H1 (cell line): ENCODE measurements at regions not wholly inside any gene's neighbourhood (a gene's known extent, or its start where the extent isn't known, plus 50 kb on each side); places are given as distances from the start of the nearest gene placed in this dataset.
A peak's percentile ranks its signal among the peaks of the same experiment; 100 is the strongest.

Experiments
- CTCF ChIA-PET: fragments of 300-600 bp; sonication (Branson Sonifier 250); formaldehyde crosslinking; loops from one replicate; lab custom pipeline; 2021; ENCODE audit not compliant: partially characterized antibody; lab: Charles Lee
- POLR2A ChIA-PET: fragments of 300-600 bp; sonication (Branson Sonifier 250); formaldehyde crosslinking; loops from one replicate; lab custom pipeline; 2021; ENCODE audit warnings: inconsistent platforms; ENCODE audit not compliant: partially characterized antibody; lab: Charles Lee
- DNase-seq, 2 experiments: peaks; one replicate each; pipeline versions ENCODE4 v3.0.0 to v3.0.0-alpha.2; 2010 to 2022; ENCODE audit warnings: low spot score in 2 of 2, low read depth in 1 of 2, mixed read lengths in 1 of 2
- FAIRE-seq: peaks from 2 replicates; lab custom pipeline; 2011; peaks lifted over from hg19 to GRCh38; lab: Jason Lieb, UNC
- H2AFZ ChIP-seq: 2 replicates; pipeline ENCODE4 v1.8.1; 2012; ENCODE audit warnings: low read length, inconsistent platforms
- H2AK5ac ChIP-seq: 2 replicates; pipeline ENCODE4 v1.6.1; 2013; ENCODE audit warnings: low read depth, low read length
- H2BK120ac ChIP-seq: replicated peaks from 2 replicates; pipeline ENCODE3; 2013; ENCODE audit warnings: low read depth, low read length, inconsistent platforms
- H2BK12ac ChIP-seq: 2 replicates; pipeline ENCODE4 v1.6.1; 2013; ENCODE audit warnings: low read depth, low read length
- H2BK15ac ChIP-seq: 2 replicates; pipeline ENCODE4 v1.6.1; 2013; ENCODE audit warnings: low read length
- H2BK20ac ChIP-seq: 2 replicates; pipeline ENCODE4 v1.6.1; 2013; ENCODE audit warnings: low read length
- H2BK5ac ChIP-seq: 2 replicates; pipeline ENCODE4 v1.6.1; 2013; ENCODE audit warnings: low read depth, low read length
- H3K14ac ChIP-seq: 2 replicates; pipeline ENCODE4 v1.6.1; 2013; ENCODE audit warnings: inconsistent platforms; ENCODE audit not compliant: insufficient read length
- H3K18ac ChIP-seq: 2 replicates; pipeline ENCODE4 v1.6.1; 2013; ENCODE audit warnings: low read length; ENCODE audit errors: extremely low read depth
- H3K23ac ChIP-seq: 2 replicates; pipeline ENCODE4 v1.6.1; 2013; ENCODE audit warnings: inconsistent platforms; ENCODE audit not compliant: insufficient read length
- H3K23me2 ChIP-seq: 2 replicates; pipeline ENCODE4 v1.6.1; 2013; ENCODE audit warnings: low read depth, low read length
- H3K27ac ChIP-seq: 2 replicates; pipeline ENCODE4 v1.6.1; 2011; ENCODE audit warnings: low read depth, low read length, inconsistent platforms
- H3K27me3 ChIP-seq, 4 experiments: replicated peaks in 1 of 4; 1 replicate in 1 of 4; 2 replicates in 3 of 4; pipeline versions ENCODE4 v1.6.1 to v1.8.1; 2011 to 2013; ENCODE audit warnings: low read length in 3 of 4, mild to moderate bottlenecking in 3 of 4, inconsistent platforms in 2 of 4, mixed read lengths in 2 of 4, moderate library complexity in 1 of 4; ENCODE audit not compliant: control insufficient read depth in 3 of 4, insufficient read depth in 3 of 4; ENCODE audit errors: extremely low read depth in 1 of 4
- H3K36me3 ChIP-seq, 4 experiments: 2 replicates each; pipeline versions ENCODE4 v1.6.1 to v1.8.1; 2011 to 2013; ENCODE audit warnings: mild to moderate bottlenecking in 4 of 4, low read length in 3 of 4, moderate library complexity in 2 of 4, control low read depth in 1 of 4, inconsistent platforms in 1 of 4; ENCODE audit not compliant: insufficient read depth in 4 of 4, control insufficient read depth in 2 of 4
- H3K4ac ChIP-seq: replicated peaks from 2 replicates; pipeline ENCODE3; 2013; ENCODE audit warnings: low read length, low read depth, mixed read lengths, inconsistent platforms; ENCODE audit not compliant: insufficient read length
- H3K4me1 ChIP-seq, 4 experiments: replicated peaks in 1 of 4; 1 replicate in 1 of 4; 2 replicates in 3 of 4; pipeline versions ENCODE4 v1.6.1 to v1.8.1; 2011 to 2013; ENCODE audit warnings: low read length in 3 of 4, inconsistent platforms in 2 of 4, mixed read lengths in 1 of 4; ENCODE audit not compliant: insufficient read depth in 4 of 4, control insufficient read depth in 3 of 4
- H3K4me2 ChIP-seq, 2 experiments: 2 replicates each; pipeline versions ENCODE4 v1.6.1 to v1.8.1; 2011 to 2013; ENCODE audit warnings: low read depth in 2 of 2, low read length in 2 of 2, control low read depth in 1 of 2, inconsistent platforms in 1 of 2, mild to moderate bottlenecking in 1 of 2; ENCODE audit not compliant: insufficient read depth in 1 of 2
- H3K4me3 ChIP-seq, 4 experiments: fragments of 200-600, 300-600 bp in 1 of 4; sonication (generic), shearing (Covaris generic), sonication (Bioruptor Twin) in 1 of 4; 2 replicates each; pipeline versions ENCODE4 v1.5.1 to v1.8.1; 2011 to 2016; ENCODE audit warnings: low read length in 4 of 4, low read depth in 3 of 4, control low read depth in 2 of 4, inconsistent platforms in 2 of 4, mild to moderate bottlenecking in 2 of 4, mixed read lengths in 1 of 4, moderate library complexity in 1 of 4; ENCODE audit not compliant: insufficient read depth in 2 of 4; ENCODE audit errors: extremely low read depth in 1 of 4
- H3K56ac ChIP-seq: replicated peaks from 2 replicates; pipeline ENCODE3; 2013; ENCODE audit warnings: low read depth, mild to moderate bottlenecking, mixed read lengths, low read length, inconsistent platforms; ENCODE audit not compliant: insufficient read length
- H3K79me1 ChIP-seq: 2 replicates; pipeline ENCODE4 v1.6.1; 2013; ENCODE audit warnings: low read depth, low read length, control low read depth
- H3K79me2 ChIP-seq, 2 experiments: 2 replicates each; pipeline versions ENCODE4 v1.6.1 to v1.8.1; 2012 to 2013; ENCODE audit warnings: low read length in 2 of 2, mild to moderate bottlenecking in 2 of 2, inconsistent platforms in 1 of 2; ENCODE audit not compliant: insufficient read depth in 2 of 2, control insufficient read depth in 1 of 2
- H3K9ac ChIP-seq, 4 experiments: replicated peaks in 1 of 4; 1 replicate in 1 of 4; 2 replicates in 3 of 4; pipeline versions ENCODE4 v1.6.1 to v1.8.1; 2011 to 2013; ENCODE audit warnings: low read depth in 3 of 4, low read length in 3 of 4, control low read depth in 2 of 4, mild to moderate bottlenecking in 2 of 4, moderate library complexity in 2 of 4, inconsistent platforms in 1 of 4; ENCODE audit errors: extremely low read depth in 1 of 4
- H3K9me3 ChIP-seq, 2 experiments: 2 replicates each; pipeline versions ENCODE4 v1.6.1 to v1.8.1; 2012 to 2013; ENCODE audit warnings: mild to moderate bottlenecking in 2 of 2, moderate library complexity in 2 of 2, control low read depth in 1 of 2, inconsistent platforms in 1 of 2, low read depth in 1 of 2, low read length in 1 of 2, mixed read lengths in 1 of 2; ENCODE audit not compliant: insufficient read depth in 2 of 2
- H4K20me1 ChIP-seq, 2 experiments: replicated peaks in 1 of 2; 2 replicates each; pipeline versions ENCODE3 to v1.8.1; 2011 to 2013; ENCODE audit warnings: inconsistent platforms in 2 of 2, low read length in 2 of 2, mild to moderate bottlenecking in 1 of 2; ENCODE audit not compliant: insufficient read depth in 2 of 2, control insufficient read depth in 1 of 2
- H4K5ac ChIP-seq: 2 replicates; pipeline ENCODE4 v1.6.1; 2013; ENCODE audit warnings: low read length, low read depth, mixed read lengths, inconsistent platforms; ENCODE audit not compliant: insufficient read length
- H4K8ac ChIP-seq: 2 replicates; pipeline ENCODE4 v1.8.0; 2013; ENCODE audit warnings: mild to moderate bottlenecking, moderate library complexity, low read length, inconsistent platforms; ENCODE audit not compliant: insufficient read depth; ENCODE audit errors: extremely low read depth
- H4K91ac ChIP-seq: replicated peaks from 2 replicates; pipeline ENCODE3; 2013; ENCODE audit warnings: low read length, mixed read lengths, inconsistent platforms; ENCODE audit not compliant: insufficient read length
- CREB1 ChIP-seq: IDR thresholded peaks from 2 replicates; pipeline ENCODE4 v1.6.1; 2012; ENCODE audit warnings: inconsistent platforms
- EZH2 ChIP-seq: fragments of 200-600 bp; sonication (generic); IDR thresholded peaks from 2 replicates; pipeline ENCODE4 v1.7.1; 2012; ENCODE audit warnings: low read depth, mild to moderate bottlenecking, moderate library complexity, low read length, inconsistent platforms; ENCODE audit not compliant: severe bottlenecking
- GTF2F1 ChIP-seq: IDR thresholded peaks from 2 replicates; pipeline ENCODE4 v1.6.1; 2012; ENCODE audit warnings: low read depth, low read length, improper control_type of control experiment, borderline replicate concordance
- HDAC2 ChIP-seq, 2 experiments: fragments of 300-600 bp in 1 of 2; sonication (generic) in 1 of 2; IDR thresholded peaks; 2 replicates each; pipeline ENCODE4 v1.6.1; 2011 to 2012; ENCODE audit warnings: low read depth in 2 of 2, low read length in 2 of 2, mild to moderate bottlenecking in 2 of 2, moderate library complexity in 2 of 2, borderline replicate concordance in 1 of 2, inconsistent platforms in 1 of 2
- KDM4A ChIP-seq: IDR thresholded peaks from one replicate; pipeline ENCODE4 v1.7.1; 2012; ENCODE audit warnings: low read depth, mild to moderate bottlenecking, moderate library complexity, low read length, inconsistent platforms; ENCODE audit not compliant: severe bottlenecking
- KDM5A ChIP-seq: fragments of 200-600 bp; IDR thresholded peaks from 2 replicates; pipeline ENCODE4 v1.7.1; 2012; ENCODE audit warnings: mild to moderate bottlenecking, low read length, inconsistent platforms, mixed read lengths
- SAP30 ChIP-seq: fragments of 300-600 bp; sonication (generic); IDR thresholded peaks from 2 replicates; pipeline ENCODE4 v1.7.1; 2012; ENCODE audit warnings: low read length, moderate library complexity, mild to moderate bottlenecking, inconsistent platforms; ENCODE audit not compliant: insufficient read depth, insufficient replicate concordance
- TAF1 ChIP-seq: IDR thresholded peaks from 2 replicates; pipeline ENCODE4 v1.6.1; 2011; ENCODE audit warnings: mild to moderate bottlenecking, low read depth, low read length
- WGBS, 2 experiments: shearing (Covaris generic) in 1 of 2; methylation state at CpG; one replicate each; pipeline versions ENCODE4 v1.1.6 to v1.1.7; 2013 to 2015; ENCODE audit warnings: low lambda C conversion rate in 2 of 2, mixed read lengths in 2 of 2, inconsistent platforms in 1 of 2, low coverage in 1 of 2, missing lambda C conversion rate in 1 of 2; ENCODE audit not compliant: insufficient replicate concordance in 2 of 2, insufficient coverage in 1 of 2, insufficient read length in 1 of 2; ENCODE audit errors: extremely low coverage in 1 of 2, missing lambda C conversion rate in 1 of 2; 5-methylcytosine and 5-hydroxymethylcytosine counted together
- TF ChIP-seq, protein P1 (sequence below): IDR thresholded peaks from 2 replicates; pipeline ENCODE4 v1.6.1; 2012; ENCODE audit warnings: inconsistent platforms
- TF ChIP-seq, protein P2 (sequence below): IDR thresholded peaks from 2 replicates; pipeline ENCODE4 v1.6.1; 2011; ENCODE audit warnings: low read depth, mild to moderate bottlenecking, low read length; ENCODE audit not compliant: insufficient read depth

DNA sequence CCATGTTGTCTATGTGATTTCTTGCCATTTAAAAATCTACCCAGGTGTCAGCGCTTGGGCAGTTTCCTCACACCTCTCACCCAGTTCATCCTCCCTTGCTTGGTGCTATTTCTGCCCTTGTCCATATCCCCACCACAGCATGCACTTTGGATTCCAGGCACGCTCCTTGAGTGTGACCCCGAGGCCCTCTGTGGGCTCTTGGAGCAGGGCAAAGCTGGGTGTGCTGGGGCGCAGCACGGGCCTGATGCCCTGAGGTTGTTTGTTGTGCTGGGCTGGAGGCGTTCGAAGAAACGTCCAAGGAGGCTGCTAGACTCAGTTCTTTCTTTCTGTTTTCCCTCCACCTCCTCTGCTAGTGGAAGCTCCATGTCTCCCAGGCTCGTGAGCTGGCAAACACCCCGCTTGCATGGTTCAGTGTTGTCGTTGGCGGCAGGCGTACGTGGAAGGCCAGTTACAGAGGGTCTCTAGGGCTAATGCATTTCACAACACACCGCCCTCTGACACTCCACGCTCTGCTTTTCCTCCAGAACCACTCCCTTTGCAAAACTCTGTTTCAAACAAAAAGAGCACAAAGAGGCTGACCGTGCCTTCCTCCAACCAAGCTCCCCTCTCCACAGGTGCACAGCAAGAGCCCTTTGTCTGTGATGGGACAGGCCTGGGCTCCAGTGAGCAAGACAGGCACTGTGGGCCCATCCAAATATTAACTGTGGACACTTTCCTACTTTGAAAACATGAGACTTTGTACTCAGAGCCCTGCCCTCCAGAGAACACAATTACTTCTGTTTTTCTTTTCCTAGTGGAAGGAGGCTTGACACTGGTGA, 117.7 kb upstream of the GJB6 start:
- Histone ChIP-seq H2BK120ac (no peak overlapping the region), H3K27ac (no peak overlapping the region), H3K9me3 (peaks cover 0 to 2% of the 10 kb centered on the region in 2 experiments; a peak in 1 of 4 replicates), H3K4me2 (peak overlapping the region in 1 of 2 experiments; percentile 11; a peak in 1 of 4 replicates), H3K23ac (no peak overlapping the region), H3K23me2 (peaks cover 7% of the 10 kb centered on the region; the same call in 1 of the 2 replicates), H4K91ac (no peak overlapping the region), H3K9ac (no peak overlapping the region), H3K79me2 (no peaks in the 10 kb centered on the region), H3K4me1 (peaks cover 0 to 7% (median 6%) of the 10 kb centered on the region in 4 experiments; a peak in 2 of 7 replicates), H2BK15ac (peak overlapping the region; percentile 2; the same call in 1 of the 2 replicates), H2AFZ (no peak overlapping the region), H4K20me1 (peaks cover 0 to 7% of the 10 kb centered on the region in 2 experiments), H2AK5ac (no peak overlapping the region), H3K14ac (no peak overlapping the region), H4K8ac (no peak overlapping the region), H3K56ac (no peak overlapping the region), H2BK20ac (no peak overlapping the region), H3K79me1 (no peaks in the 10 kb centered on the region), H2BK5ac (peak overlapping the region; percentile 28), H4K5ac (no peak overlapping the region), H3K4me3 (no peak overlapping the region), H3K36me3 (no peaks in the 10 kb centered on the region; a peak in 1 of 8 replicates), H2BK12ac (no peak overlapping the region), H3K18ac (no peak overlapping the region), H3K27me3 (no peaks in the 10 kb centered on the region; a peak in 1 of 7 replicates), H3K4ac (no peak overlapping the region)
- no peak for DNase-seq
- WGBS, 2 experiments = 73% methylated on average over 17 of the region's 17 CpGs; no CpG with 5 or more reads in 1 of the 2 experiments
- FAIRE-seq = no peak
- ChIA-PET CTCF (interaction anchor here (1.3 kb wide), 1 partner anchor 154 kb away, joined by 3 read pairs; no protein-coding TSS in a partner anchor), POLR2A (no interaction called here)
- TF ChIP-seq KDM4A (no peak), CREB1 (no peak), HDAC2 (IDR thresholded peaks at IDR 0.05; ENCODE audit: borderline replicate concordance in 1 of 2, low read depth in 2 of 2, low read length in 2 of 2) (no peak), SAP30 (no peak), EZH2 (no peak), TAF1 (no peak), GTF2F1 (no peak), KDM5A (no peak)
- TF ChIP-seq, protein P1, sequence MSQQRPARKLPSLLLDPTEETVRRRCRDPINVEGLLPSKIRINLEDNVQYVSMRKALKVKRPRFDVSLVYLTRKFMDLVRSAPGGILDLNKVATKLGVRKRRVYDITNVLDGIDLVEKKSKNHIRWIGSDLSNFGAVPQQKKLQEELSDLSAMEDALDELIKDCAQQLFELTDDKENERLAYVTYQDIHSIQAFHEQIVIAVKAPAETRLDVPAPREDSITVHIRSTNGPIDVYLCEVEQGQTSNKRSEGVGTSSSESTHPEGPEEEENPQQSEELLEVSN = no peak
- TF ChIP-seq, protein P2, sequence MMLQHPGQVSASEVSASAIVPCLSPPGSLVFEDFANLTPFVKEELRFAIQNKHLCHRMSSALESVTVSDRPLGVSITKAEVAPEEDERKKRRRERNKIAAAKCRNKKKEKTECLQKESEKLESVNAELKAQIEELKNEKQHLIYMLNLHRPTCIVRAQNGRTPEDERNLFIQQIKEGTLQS = no peak
